Testis (tissue), 2 donors: ENCODE measurements at regions not wholly inside any gene's neighbourhood (a gene's known extent, or its start where the extent isn't known, plus 50 kb on each side); places are given as distances from the start of the nearest gene placed in this dataset.

Experiments
- POLR2A ChIP-seq: fragments of 450-650 bp; IDR thresholded peaks from one replicate; pipeline ENCODE4 v1.6.1; 2017; ENCODE audit warnings: antibody characterized with exemption, mild to moderate bottlenecking, moderate library complexity
- TF ChIP-seq, protein P1 (sequence below), 3 experiments: fragments of 450-650 bp in 2 of 3; fragments of 200-600 bp in 1 of 3; sonication (generic) in 1 of 3; IDR thresholded peaks; one replicate each; pipeline ENCODE4 v1.5.1; 2016 to 2019; ENCODE audit warnings: antibody characterized with exemption in 3 of 3, mild to moderate bottlenecking in 2 of 3, moderate library complexity in 1 of 3

DNA sequence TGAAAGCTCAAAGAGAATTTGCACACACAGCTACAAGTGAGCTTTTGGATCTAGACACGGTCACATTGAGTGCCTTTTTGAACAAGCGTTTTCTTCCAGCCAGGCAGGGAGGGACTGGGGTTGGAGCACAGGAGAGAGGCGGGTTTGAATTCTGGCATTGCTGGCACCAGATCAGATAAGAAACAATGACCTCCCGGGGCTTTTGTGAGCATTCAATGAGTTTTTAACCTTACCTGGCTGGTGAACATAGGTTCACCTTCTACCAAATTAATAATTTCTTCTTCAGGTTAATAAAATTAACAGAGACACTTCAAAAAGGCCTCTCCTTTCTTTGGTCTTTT lies 312.9 kb upstream of the MSX2 start:
- no peak for TF ChIP-seq POLR2A
- TF ChIP-seq, protein P1, sequence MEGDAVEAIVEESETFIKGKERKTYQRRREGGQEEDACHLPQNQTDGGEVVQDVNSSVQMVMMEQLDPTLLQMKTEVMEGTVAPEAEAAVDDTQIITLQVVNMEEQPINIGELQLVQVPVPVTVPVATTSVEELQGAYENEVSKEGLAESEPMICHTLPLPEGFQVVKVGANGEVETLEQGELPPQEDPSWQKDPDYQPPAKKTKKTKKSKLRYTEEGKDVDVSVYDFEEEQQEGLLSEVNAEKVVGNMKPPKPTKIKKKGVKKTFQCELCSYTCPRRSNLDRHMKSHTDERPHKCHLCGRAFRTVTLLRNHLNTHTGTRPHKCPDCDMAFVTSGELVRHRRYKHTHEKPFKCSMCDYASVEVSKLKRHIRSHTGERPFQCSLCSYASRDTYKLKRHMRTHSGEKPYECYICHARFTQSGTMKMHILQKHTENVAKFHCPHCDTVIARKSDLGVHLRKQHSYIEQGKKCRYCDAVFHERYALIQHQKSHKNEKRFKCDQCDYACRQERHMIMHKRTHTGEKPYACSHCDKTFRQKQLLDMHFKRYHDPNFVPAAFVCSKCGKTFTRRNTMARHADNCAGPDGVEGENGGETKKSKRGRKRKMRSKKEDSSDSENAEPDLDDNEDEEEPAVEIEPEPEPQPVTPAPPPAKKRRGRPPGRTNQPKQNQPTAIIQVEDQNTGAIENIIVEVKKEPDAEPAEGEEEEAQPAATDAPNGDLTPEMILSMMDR (IDR thresholded peaks at IDR 0.05): no peak
